Liver (tissue), 8 donors: ENCODE measurements at regions not wholly inside any gene's neighbourhood (a gene's known extent, or its start where the extent isn't known, plus 50 kb on each side); places are given as distances from the start of the nearest gene placed in this dataset.

Experiments
- DNase-seq: peaks from one replicate; pipeline ENCODE4 v3.0.0-alpha.2; 2017; ENCODE audit warnings: low spot score
- H3K27ac ChIP-seq, 2 donors: one replicate each; pipeline ENCODE4 v1.7.0; 2013; ENCODE audit warnings: inconsistent platforms in 2 of 2, low read length in 2 of 2, control low read depth in 1 of 2, low read depth in 1 of 2, mild to moderate bottlenecking in 1 of 2
- H3K27me3 ChIP-seq, 4 donors: one replicate each; pipeline versions ENCODE4 v1.6.1 to v1.7.0; 2013; ENCODE audit warnings: low read length in 3 of 4, inconsistent platforms in 1 of 4, mild to moderate bottlenecking in 1 of 4, moderate library complexity in 1 of 4; ENCODE audit not compliant: control insufficient read depth in 4 of 4, insufficient read depth in 4 of 4
- H3K36me3 ChIP-seq, 4 donors: one replicate each; pipeline versions ENCODE4 v1.6.1 to v1.7.0; 2013; ENCODE audit warnings: low read length in 3 of 4, mild to moderate bottlenecking in 3 of 4, low read depth in 1 of 4, moderate library complexity in 1 of 4; ENCODE audit not compliant: control insufficient read depth in 4 of 4, insufficient read depth in 3 of 4
- H3K4me1 ChIP-seq, 4 donors: one replicate each; pipeline versions ENCODE4 v1.6.1 to v1.7.0; 2013; ENCODE audit warnings: low read length in 3 of 4, mild to moderate bottlenecking in 3 of 4, moderate library complexity in 1 of 4; ENCODE audit not compliant: control insufficient read depth in 4 of 4, insufficient read depth in 4 of 4
- H3K4me3 ChIP-seq, 3 donors: one replicate each; pipeline versions ENCODE4 v1.6.1 to v1.7.0; 2013; ENCODE audit warnings: low read length in 3 of 3, control low read depth in 1 of 3, low read depth in 1 of 3, mild to moderate bottlenecking in 1 of 3
- H3K9ac ChIP-seq, 2 donors: one replicate each; pipeline ENCODE4 v1.7.0; 2013; ENCODE audit warnings: low read length in 2 of 2, mild to moderate bottlenecking in 2 of 2, moderate library complexity in 2 of 2, control low read depth in 1 of 2, low read depth in 1 of 2
- H3K9me3 ChIP-seq, 4 donors: one replicate each; pipeline versions ENCODE4 v1.6.1 to v1.7.0; 2013; ENCODE audit warnings: low read length in 3 of 4; ENCODE audit not compliant: control insufficient read depth in 4 of 4
- CTCF ChIP-seq: fragments of 150-350 bp; IDR thresholded peaks from 2 replicates; pipeline ENCODE4 v1.5.1; 2017; ENCODE audit warnings: improper control_type of control experiment, low read depth, low read length; ENCODE audit not compliant: missing input control
- EGR1 ChIP-seq, 2 donors: IDR thresholded peaks; 2 replicates each; pipeline ENCODE4 v1.6.1; 2016 to 2018; ENCODE audit warnings: antibody characterized with exemption in 2 of 2, low read depth in 2 of 2
- FOXA1 ChIP-seq: IDR thresholded peaks from 2 replicates; pipeline ENCODE4 v1.6.1; 2016; ENCODE audit warnings: antibody characterized with exemption
- FOXA2 ChIP-seq: IDR thresholded peaks from 2 replicates; pipeline ENCODE4 v1.6.1; 2016; ENCODE audit warnings: antibody characterized with exemption
- GABPA ChIP-seq, 2 donors: IDR thresholded peaks in 1 of 2; conservative IDR thresholded peaks in 1 of 2; 2 replicates each; pipeline ENCODE4 v1.6.1; 2016; ENCODE audit warnings: antibody characterized with exemption in 2 of 2, mild to moderate bottlenecking in 1 of 2, moderate library complexity in 1 of 2
- HNF4A ChIP-seq, 2 donors: conservative IDR thresholded peaks; 2 replicates each; pipeline ENCODE4 v1.6.1; 2016; ENCODE audit warnings: antibody characterized with exemption in 2 of 2, mild to moderate bottlenecking in 2 of 2
- HNF4G ChIP-seq: IDR thresholded peaks from 2 replicates; pipeline ENCODE4 v1.6.1; 2016; ENCODE audit warnings: antibody characterized with exemption
- JUND ChIP-seq, 2 donors: IDR thresholded peaks; 2 replicates each; pipeline ENCODE4 v1.6.1; 2016; ENCODE audit warnings: antibody characterized with exemption in 2 of 2
- MAX ChIP-seq: IDR thresholded peaks from 2 replicates; pipeline ENCODE4 v1.6.1; 2016; ENCODE audit warnings: antibody characterized with exemption
- NR2F2 ChIP-seq: IDR thresholded peaks from 2 replicates; pipeline ENCODE4 v1.6.1; 2016; ENCODE audit warnings: antibody characterized with exemption
- RAD21 ChIP-seq, 2 donors: IDR thresholded peaks; 2 replicates each; pipeline ENCODE4 v1.6.1; 2016; ENCODE audit warnings: antibody characterized with exemption in 2 of 2, mild to moderate bottlenecking in 2 of 2
- REST ChIP-seq: IDR thresholded peaks from 2 replicates; pipeline ENCODE4 v1.6.1; 2016; ENCODE audit warnings: antibody characterized with exemption, mild to moderate bottlenecking
- RXRA ChIP-seq, 2 donors: IDR thresholded peaks; 2 replicates each; pipeline ENCODE4 v1.6.1; 2017 to 2018; ENCODE audit warnings: antibody characterized with exemption in 2 of 2, mild to moderate bottlenecking in 1 of 2
- SP1 ChIP-seq: IDR thresholded peaks from 2 replicates; pipeline ENCODE4 v1.6.1; 2018; ENCODE audit warnings: antibody characterized with exemption, mild to moderate bottlenecking
- TAF1 ChIP-seq: conservative IDR thresholded peaks from 2 replicates; pipeline ENCODE4 v1.6.1; 2016; ENCODE audit warnings: antibody characterized with exemption, mild to moderate bottlenecking
- YY1 ChIP-seq: IDR thresholded peaks from 2 replicates; pipeline ENCODE4 v1.6.1; 2016; ENCODE audit warnings: antibody characterized with exemption, mild to moderate bottlenecking
- ZBTB33 ChIP-seq: IDR thresholded peaks from 2 replicates; pipeline ENCODE4 v1.6.1; 2016; ENCODE audit warnings: antibody characterized with exemption
- WGBS: extraction: QIAGEN DNeasy Blood & Tissue Kit; methylation state at CpG from one replicate; pipeline ENCODE4 v1.1.7; 2013; 5-methylcytosine and 5-hydroxymethylcytosine counted together
- TF ChIP-seq, protein P1 (sequence below): IDR thresholded peaks from 2 replicates; pipeline ENCODE4 v1.6.1; 2016; ENCODE audit warnings: antibody characterized with exemption
- donor health status: healthy.
- donor health status: healthy.
- donor health status: healthy.
- donor health status: healthy.
- donor health status: healthy.

- 28% methylated on average over 6 of the region's 6 CpGs for WGBS
- peak overlapping the region; percentile 39 to 57 for H3K27ac ChIP-seq
- H3K9me3 ChIP-seq, result no peaks in the 10 kb centered on the region
Measured at GRCh38 chr1:67578397-67579020, 106.5 kb upstream of the GADD45A start.

More at GRCh38 chr1:67578397-67579020, 106.5 kb upstream of the GADD45A start:
- TF ChIP-seq HNF4A (conservative IDR thresholded peaks at IDR 0.05) (peak; percentile 74 to 79), GABPA (IDR thresholded peaks at IDR 0.05 in 1 of 2, conservative IDR thresholded peaks at IDR 0.05 in 1 of 2) (no peak), RAD21 (IDR thresholded peaks at IDR 0.05) (peak; percentile 36 to 66), HNF4G (no peak), EGR1 (IDR thresholded peaks at IDR 0.05; ENCODE audit: low read depth in 2 of 2) (no peak), TAF1 (no peak), NR2F2 (no peak), JUND (IDR thresholded peaks at IDR 0.05) (peak; percentile 7 to 30), SP1 (peak; percentile 91), YY1 (peak; percentile 67), ZBTB33 (peak; percentile 16), RXRA (IDR thresholded peaks at IDR 0.05) (peak; percentile 99), CTCF (no peak), MAX (peak; percentile 23), REST (no peak), FOXA2 (peak; percentile 92), FOXA1 (peak; percentile 81)
- TF ChIP-seq, protein P1, sequence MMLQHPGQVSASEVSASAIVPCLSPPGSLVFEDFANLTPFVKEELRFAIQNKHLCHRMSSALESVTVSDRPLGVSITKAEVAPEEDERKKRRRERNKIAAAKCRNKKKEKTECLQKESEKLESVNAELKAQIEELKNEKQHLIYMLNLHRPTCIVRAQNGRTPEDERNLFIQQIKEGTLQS, result peak; percentile 21
- peaks cover 8 to 42% (median 37%) of the 10 kb centered on the region in 4 donors for H3K4me1 ChIP-seq
- no peak overlapping the region for H3K9ac ChIP-seq
- H3K4me3 ChIP-seq, result no peak overlapping the region
- H3K36me3 ChIP-seq, result no peaks in the 10 kb centered on the region
- no peaks in the 10 kb centered on the region for H3K27me3 ChIP-seq
- DNase-seq, result peak; percentile 52
